Small intestine (tissue), 7 donors: ENCODE measurements at regions not wholly inside any gene's neighbourhood (a gene's known extent, or its start where the extent isn't known, plus 50 kb on each side); places are given as distances from the start of the nearest gene placed in this dataset.

Experiments
- DNase-seq, 2 donors: peaks; one replicate each; pipeline versions ENCODE4 v3.0.0 to v3.0.0-alpha.2; 2013
- FAIRE-seq: peaks from 2 replicates; lab custom pipeline; 2012; peaks lifted over from hg19 to GRCh38; lab: Jason Lieb, UNC
- H3K27ac ChIP-seq, 3 donors: one replicate each; pipeline ENCODE4 v1.5.1; 2013; ENCODE audit warnings: low read length in 2 of 3, mild to moderate bottlenecking in 2 of 3, control low read depth in 1 of 3, inconsistent platforms in 1 of 3, low read depth in 1 of 3, moderate library complexity in 1 of 3
- H3K27me3 ChIP-seq, 3 donors: one replicate each; pipeline ENCODE4 v1.6.1; 2013; ENCODE audit warnings: low read length in 3 of 3, inconsistent platforms in 1 of 3; ENCODE audit not compliant: control insufficient read depth in 3 of 3, insufficient read depth in 3 of 3
- H3K36me3 ChIP-seq, 3 donors: one replicate each; pipeline ENCODE4 v1.6.1; 2013; ENCODE audit warnings: low read length in 3 of 3, inconsistent platforms in 1 of 3, low read depth in 1 of 3, mild to moderate bottlenecking in 1 of 3, moderate library complexity in 1 of 3; ENCODE audit not compliant: control insufficient read depth in 3 of 3, insufficient read depth in 2 of 3
- H3K4me1 ChIP-seq, 3 donors: one replicate each; pipeline ENCODE4 v1.6.1; 2013; ENCODE audit warnings: low read length in 2 of 3, inconsistent platforms in 1 of 3, low read depth in 1 of 3, mild to moderate bottlenecking in 1 of 3, moderate library complexity in 1 of 3; ENCODE audit not compliant: control insufficient read depth in 3 of 3, insufficient read depth in 2 of 3
- H3K4me3 ChIP-seq, 3 donors: one replicate each; pipeline ENCODE4 v1.5.1; 2013; ENCODE audit warnings: low read length in 3 of 3, control low read depth in 1 of 3, inconsistent platforms in 1 of 3, low read depth in 1 of 3, mild to moderate bottlenecking in 1 of 3, moderate library complexity in 1 of 3
- H3K9me3 ChIP-seq, 2 donors: one replicate each; pipeline ENCODE4 v1.6.1; 2013; ENCODE audit warnings: low read depth in 1 of 2, low read length in 1 of 2; ENCODE audit not compliant: control insufficient read depth in 2 of 2, insufficient read depth in 1 of 2
- WGBS, 3 donors: extraction: QIAGEN DNeasy Blood & Tissue Kit; methylation state at CpG; one replicate each; pipeline ENCODE4 v1.1.7; 2013; 5-methylcytosine and 5-hydroxymethylcytosine counted together
- donor health status: healthy with polysubstance abuse.
- donor health status: control.
- donor health status: control.
- donor health status: Bipolar disorder and iron deficiency.
- donor health status: healthy.

GRCh38 chr2:187988348-187988747 lies 303.3 kb upstream of the GULP1 start:
- H3K4me1 ChIP-seq, result no peaks in the 10 kb centered on the region
- no peaks in the 10 kb centered on the region for H3K9me3 ChIP-seq
- FAIRE-seq, result no peak
- no peaks in the 10 kb centered on the region for H3K27me3 ChIP-seq
- H3K36me3 ChIP-seq, result no peaks in the 10 kb centered on the region
- no peak for DNase-seq
- no peak overlapping the region for H3K27ac ChIP-seq
- H3K4me3 ChIP-seq, result no peak overlapping the region
- WGBS, 3 donors, result 65 to 72% (median 66%) methylated on average over 6 of the region's 6 CpGs

- Histone ChIP-seq H3K4me3 (no peak overlapping the region), H3K27ac (no peak overlapping the region), H3K4me1 (no peaks in the 10 kb centered on the region), H3K9me3 (no peaks in the 10 kb centered on the region), H3K27me3 (no peaks in the 10 kb centered on the region), H3K36me3 (no peaks in the 10 kb centered on the region)
- FAIRE-seq, result no peak
- WGBS, 3 donors, result 74 to 85% (median 78%) methylated on average over 2 of the region's 2 CpGs
- DNase-seq, result no peak
Measured at GRCh38 chr2:187989925-187990623, 301.6 kb upstream of the GULP1 start.

GRCh38 chr2:187991389-187991788 lies 300.3 kb upstream of the GULP1 start:
- no peak for DNase-seq
- FAIRE-seq, result no peak
- H3K27me3 ChIP-seq, result no peaks in the 10 kb centered on the region
- no peak overlapping the region for H3K27ac ChIP-seq
- H3K4me3 ChIP-seq, result no peak overlapping the region
- no peaks in the 10 kb centered on the region for H3K36me3 ChIP-seq
- H3K9me3 ChIP-seq, result no peaks in the 10 kb centered on the region
- WGBS, 3 donors, result 89 to 94% (median 92%) methylated on average over 1 of the region's 1 CpG
- no peaks in the 10 kb centered on the region for H3K4me1 ChIP-seq

GRCh38 chr2:187994464-187995331 lies 297.0 kb upstream of the GULP1 start:
- no peaks in the 10 kb centered on the region for H3K36me3 ChIP-seq
- H3K27me3 ChIP-seq, result no peaks in the 10 kb centered on the region
- FAIRE-seq (no peak), DNase-seq (no peak)
- H3K4me3 ChIP-seq, result no peak overlapping the region
- H3K4me1 ChIP-seq, result no peaks in the 10 kb centered on the region
- WGBS, 3 donors, result 64 to 73% (median 69%) methylated on average over 5 of the region's 5 CpGs
- no peak overlapping the region for H3K27ac ChIP-seq
- no peaks in the 10 kb centered on the region for H3K9me3 ChIP-seq

- no peak overlapping the region for H3K4me3 ChIP-seq
- no peaks in the 10 kb centered on the region for H3K9me3 ChIP-seq
- no peaks in the 10 kb centered on the region for H3K4me1 ChIP-seq
- no peaks in the 10 kb centered on the region for H3K27me3 ChIP-seq
- H3K36me3 ChIP-seq, result no peaks in the 10 kb centered on the region
- DNase-seq (no peak), FAIRE-seq (no peak)
- 73 to 85% (median 74%) methylated on average over 6 of the region's 6 CpGs for WGBS, 3 donors
- no peak overlapping the region for H3K27ac ChIP-seq
Measured at GRCh38 chr2:187995556-187995955, 296.1 kb upstream of the GULP1 start.

GRCh38 chr2:187996630-187997029 lies 295.0 kb upstream of the GULP1 start:
- H3K4me1 ChIP-seq, result no peaks in the 10 kb centered on the region
- H3K4me3 ChIP-seq, result no peak overlapping the region
- H3K9me3 ChIP-seq, result no peaks in the 10 kb centered on the region
- FAIRE-seq (no peak), DNase-seq (no peak)
- no peaks in the 10 kb centered on the region for H3K27me3 ChIP-seq
- whole genome bisulfite sequencing, 3 donors, result 92 to 96% (median 95%) methylated on average over 1 of the region's 1 CpG
- H3K36me3 ChIP-seq, result no peaks in the 10 kb centered on the region
- H3K27ac ChIP-seq, result no peak overlapping the region

- 26 to 41% (median 33%) methylated on average over 2 of the region's 2 CpGs for WGBS, 3 donors
- H3K27me3 ChIP-seq, result no peaks in the 10 kb centered on the region
- H3K27ac ChIP-seq, result no peak overlapping the region
- no peaks in the 10 kb centered on the region for H3K36me3 ChIP-seq
- H3K4me3 ChIP-seq, result no peak overlapping the region
- DNase-seq, result no peak
- H3K4me1 ChIP-seq, result no peaks in the 10 kb centered on the region
- no peaks in the 10 kb centered on the region for H3K9me3 ChIP-seq
- FAIRE-seq, result no peak
Measured at GRCh38 chr2:188000189-188000588, 291.5 kb upstream of the GULP1 start.

- DNase-seq, result peak in 1 of 2 donors; percentile 3
- Histone ChIP-seq H3K9me3 (no peaks in the 10 kb centered on the region), H3K27me3 (no peaks in the 10 kb centered on the region), H3K4me1 (no peaks in the 10 kb centered on the region), H3K27ac (no peak overlapping the region), H3K36me3 (no peaks in the 10 kb centered on the region), H3K4me3 (no peak overlapping the region)
- no peak for FAIRE-seq
- 13 to 31% (median 21%) methylated on average over 2 of the region's 2 CpGs for WGBS, 3 donors
Measured at GRCh38 chr2:188003800-188004199, 287.9 kb upstream of the GULP1 start.
